Stomach smooth muscle (tissue), 2 donors: ENCODE measurements at regions not wholly inside any gene's neighbourhood (a gene's known extent, or its start where the extent isn't known, plus 50 kb on each side); places are given as distances from the start of the nearest gene placed in this dataset.

Experiments
- H3K27ac ChIP-seq: one replicate; pipeline ENCODE4 v1.7.0; 2013; ENCODE audit warnings: mild to moderate bottlenecking, low read length, inconsistent platforms
- H3K27me3 ChIP-seq, 2 donors: one replicate each; pipeline ENCODE4 v1.7.0; 2013; ENCODE audit warnings: low read length in 2 of 2; ENCODE audit not compliant: insufficient read depth in 2 of 2, control insufficient read depth in 1 of 2
- H3K36me3 ChIP-seq, 2 donors: one replicate each; pipeline ENCODE4 v1.7.0; 2013; ENCODE audit warnings: low read length in 2 of 2; ENCODE audit not compliant: control insufficient read depth in 2 of 2, insufficient read depth in 2 of 2
- H3K4me1 ChIP-seq: one replicate; pipeline ENCODE4 v1.7.0; 2013; ENCODE audit warnings: low read length; ENCODE audit not compliant: control insufficient read depth, insufficient read depth
- H3K4me3 ChIP-seq, 2 donors: one replicate each; pipeline ENCODE4 v1.7.0; 2013; ENCODE audit warnings: low read length in 2 of 2
- H3K9ac ChIP-seq, 2 donors: one replicate each; pipeline ENCODE4 v1.7.0; 2013; ENCODE audit warnings: low read length in 2 of 2, mild to moderate bottlenecking in 1 of 2
- H3K9me3 ChIP-seq, 2 donors: one replicate each; pipeline ENCODE4 v1.7.0; 2013; ENCODE audit warnings: low read length in 2 of 2; ENCODE audit not compliant: control insufficient read depth in 2 of 2
- donor health status: healthy.
- donor health status: Pancreatic carcinoma.

GRCh38 chr4:156085100-156085499 is 131.4 kb upstream of the CTSO start:
- Histone ChIP-seq H3K9me3 (no peaks in the 10 kb centered on the region), H3K9ac (no peak overlapping the region), H3K27me3 (no peaks in the 10 kb centered on the region), H3K27ac (no peak overlapping the region), H3K4me3 (no peak overlapping the region), H3K36me3 (no peaks in the 10 kb centered on the region), H3K4me1 (no peaks in the 10 kb centered on the region)

- Histone ChIP-seq H3K4me3 (no peak overlapping the region), H3K27me3 (no peaks in the 10 kb centered on the region), H3K36me3 (no peaks in the 10 kb centered on the region), H3K27ac (no peak overlapping the region), H3K9me3 (no peaks in the 10 kb centered on the region), H3K4me1 (no peaks in the 10 kb centered on the region), H3K9ac (no peak overlapping the region)
Observed at GRCh38 chr4:156084373-156084772, 130.7 kb upstream of the CTSO start.

GRCh38 chr4:156073976-156074375 is 120.3 kb upstream of the CTSO start:
- no peak overlapping the region for H3K4me3 ChIP-seq
- no peaks in the 10 kb centered on the region for H3K27me3 ChIP-seq
- no peak overlapping the region for H3K27ac ChIP-seq
- no peaks in the 10 kb centered on the region for H3K4me1 ChIP-seq
- peaks cover 0 to 5% of the 10 kb centered on the region in 2 donors for H3K9me3 ChIP-seq
- no peak overlapping the region for H3K9ac ChIP-seq
- no peaks in the 10 kb centered on the region for H3K36me3 ChIP-seq

GRCh38 chr4:156060661-156061060 is 107.0 kb upstream of the CTSO start:
- no peaks in the 10 kb centered on the region for H3K4me1 ChIP-seq
- no peaks in the 10 kb centered on the region for H3K27me3 ChIP-seq
- no peak overlapping the region for H3K27ac ChIP-seq
- H3K4me3 ChIP-seq = no peak overlapping the region
- no peak overlapping the region for H3K9ac ChIP-seq
- H3K36me3 ChIP-seq = no peaks in the 10 kb centered on the region
- no peaks in the 10 kb centered on the region for H3K9me3 ChIP-seq

GRCh38 chr4:156053174-156053573 is 99.5 kb upstream of the CTSO start:
- H3K36me3 ChIP-seq = no peaks in the 10 kb centered on the region
- no peaks in the 10 kb centered on the region for H3K9me3 ChIP-seq
- H3K27me3 ChIP-seq = no peaks in the 10 kb centered on the region
- H3K4me1 ChIP-seq = no peaks in the 10 kb centered on the region
- no peak overlapping the region for H3K4me3 ChIP-seq
- H3K27ac ChIP-seq = no peak overlapping the region
- no peak overlapping the region for H3K9ac ChIP-seq

GRCh38 chr4:156052116-156052515 is 98.5 kb upstream of the CTSO start:
- Histone ChIP-seq H3K4me1 (no peaks in the 10 kb centered on the region), H3K4me3 (no peak overlapping the region), H3K36me3 (no peaks in the 10 kb centered on the region), H3K27me3 (no peaks in the 10 kb centered on the region), H3K9me3 (no peaks in the 10 kb centered on the region), H3K9ac (no peak overlapping the region), H3K27ac (no peak overlapping the region)

GRCh38 chr4:156038772-156039171 is 85.1 kb upstream of the CTSO start:
- Histone ChIP-seq H3K4me3 (no peak overlapping the region), H3K9me3 (no peaks in the 10 kb centered on the region), H3K27me3 (no peaks in the 10 kb centered on the region), H3K36me3 (no peaks in the 10 kb centered on the region), H3K9ac (no peak overlapping the region), H3K4me1 (no peaks in the 10 kb centered on the region), H3K27ac (no peak overlapping the region)

- no peaks in the 10 kb centered on the region for H3K27me3 ChIP-seq
- H3K4me1 ChIP-seq = no peaks in the 10 kb centered on the region
- H3K27ac ChIP-seq = no peak overlapping the region
- no peaks in the 10 kb centered on the region for H3K9me3 ChIP-seq
- no peak overlapping the region for H3K9ac ChIP-seq
- H3K36me3 ChIP-seq = no peaks in the 10 kb centered on the region
- no peak overlapping the region for H3K4me3 ChIP-seq
Observed at GRCh38 chr4:156036496-156036895, 82.8 kb upstream of the CTSO start.

GRCh38 chr4:156029691-156030090 is 76.0 kb upstream of the CTSO start:
- no peak overlapping the region for H3K27ac ChIP-seq
- no peak overlapping the region for H3K4me3 ChIP-seq
- no peaks in the 10 kb centered on the region for H3K4me1 ChIP-seq
- no peak overlapping the region for H3K9ac ChIP-seq
- no peaks in the 10 kb centered on the region for H3K27me3 ChIP-seq
- H3K9me3 ChIP-seq = no peaks in the 10 kb centered on the region
- no peaks in the 10 kb centered on the region for H3K36me3 ChIP-seq

- Histone ChIP-seq H3K9me3 (no peaks in the 10 kb centered on the region), H3K4me1 (no peaks in the 10 kb centered on the region), H3K27ac (no peak overlapping the region), H3K36me3 (no peaks in the 10 kb centered on the region), H3K27me3 (no peaks in the 10 kb centered on the region), H3K9ac (no peak overlapping the region), H3K4me3 (no peak overlapping the region)
Observed at GRCh38 chr4:156021298-156021697, 67.6 kb upstream of the CTSO start.

- H3K9me3 ChIP-seq = no peaks in the 10 kb centered on the region
- H3K36me3 ChIP-seq = no peaks in the 10 kb centered on the region
- no peaks in the 10 kb centered on the region for H3K27me3 ChIP-seq
- no peaks in the 10 kb centered on the region for H3K4me1 ChIP-seq
- no peak overlapping the region for H3K27ac ChIP-seq
- no peak overlapping the region for H3K4me3 ChIP-seq
- no peak overlapping the region for H3K9ac ChIP-seq
Observed at GRCh38 chr4:156019246-156019645, 65.6 kb upstream of the CTSO start.

- Histone ChIP-seq H3K9ac (no peak overlapping the region), H3K9me3 (no peaks in the 10 kb centered on the region), H3K36me3 (no peaks in the 10 kb centered on the region), H3K27ac (no peak overlapping the region), H3K27me3 (no peaks in the 10 kb centered on the region), H3K4me3 (no peak overlapping the region), H3K4me1 (no peaks in the 10 kb centered on the region)
Observed at GRCh38 chr4:156018383-156018782, 64.7 kb upstream of the CTSO start.
